Activated CD4-positive, alpha-beta T cell treated with anti-CD3 and anti-CD28 coated beads, Interleukin-10, Interleukin-2, amounts not matched to agents 100 ng/mL and 50 ng/mL, durations not matched to agents 16 hours and 8 hours (primary cell): ENCODE measurements at regions not wholly inside any gene's neighbourhood (a gene's known extent, or its start where the extent isn't known, plus 50 kb on each side); places are given as distances from the start of the nearest gene placed in this dataset.

ENCODE experiments used
- DNase-seq: peaks from one replicate; pipeline ENCODE4 v3.0.0-alpha.2; 2020

- no peak for DNase-seq
These were observed 76.9 kb upstream of the ANO1 start for GRCh38 chr11:70001246-70001645.

GRCh38 chr11:70002433-70002832, 75.7 kb upstream of the ANO1 start:
- peak; percentile 83 for DNase-seq

- no peak for DNase-seq
These were observed 72.9 kb upstream of the ANO1 start for GRCh38 chr11:70005107-70005818.

- no peak for DNase-seq
These were observed 70.3 kb upstream of the ANO1 start for GRCh38 chr11:70007796-70008195.

- no peak for DNase-seq
These were observed 67.3 kb upstream of the ANO1 start for GRCh38 chr11:70010774-70011173.

GRCh38 chr11:70012134-70012733, 65.9 kb upstream of the ANO1 start:
- DNase-seq: no peak

- DNase-seq: no peak
These were observed 63.8 kb upstream of the ANO1 start for GRCh38 chr11:70014291-70014690.

- no peak for DNase-seq
These were observed 61.3 kb upstream of the ANO1 start for GRCh38 chr11:70016666-70017367.

- DNase-seq: no peak
These were observed 59.3 kb upstream of the ANO1 start for GRCh38 chr11:70018816-70019215.

GRCh38 chr11:70019576-70020011, 58.5 kb upstream of the ANO1 start:
- DNase-seq: no peak

GRCh38 chr11:70020336-70021214, 57.5 kb upstream of the ANO1 start:
- no peak for DNase-seq

- DNase-seq: no peak
These were observed 56.5 kb upstream of the ANO1 start for GRCh38 chr11:70021586-70021985.

- no peak for DNase-seq
These were observed 53.9 kb upstream of the ANO1 start for GRCh38 chr11:70024036-70024772.

- no peak for DNase-seq
These were observed 53.4 kb upstream of the ANO1 start for GRCh38 chr11:70024773-70025045.

- DNase-seq: no peak
These were observed 52.8 kb upstream of the ANO1 start for GRCh38 chr11:70025308-70025707.

- no peak for DNase-seq
These were observed 52.1 kb upstream of the ANO1 start for GRCh38 chr11:70026012-70026411.

- DNase-seq: no peak
These were observed 51.4 kb upstream of the ANO1 start for GRCh38 chr11:70026726-70027125.

GRCh38 chr11:70027451-70027850, 50.7 kb upstream of the ANO1 start:
- DNase-seq: no peak

- DNase-seq: no peak
These were observed 49.8 kb upstream of the ANO1 start for GRCh38 chr11:70028147-70028855.
